Fibroblast of mammary gland (primary cell): ENCODE measurements at regions not wholly inside any gene's neighbourhood (a gene's known extent, or its start where the extent isn't known, plus 50 kb on each side); places are given as distances from the start of the nearest gene placed in this dataset.

Experiments
- DNase-seq: peaks from one replicate; pipeline ENCODE4 v3.0.0-alpha.2; 2010; ENCODE audit warnings: low read depth
- H3K4me3 ChIP-seq: 2 replicates; pipeline ENCODE4 v1.5.1; 2011; ENCODE audit warnings: low read depth, mild to moderate bottlenecking, low read length, moderate library complexity; ENCODE audit not compliant: control insufficient read depth
- TF ChIP-seq, protein P1 (sequence below): conservative IDR thresholded peaks from 2 replicates; pipeline ENCODE4 v1.5.1; 2011; ENCODE audit warnings: low read depth, low read length, inconsistent platforms; ENCODE audit not compliant: control insufficient read depth, insufficient read depth

DNA sequence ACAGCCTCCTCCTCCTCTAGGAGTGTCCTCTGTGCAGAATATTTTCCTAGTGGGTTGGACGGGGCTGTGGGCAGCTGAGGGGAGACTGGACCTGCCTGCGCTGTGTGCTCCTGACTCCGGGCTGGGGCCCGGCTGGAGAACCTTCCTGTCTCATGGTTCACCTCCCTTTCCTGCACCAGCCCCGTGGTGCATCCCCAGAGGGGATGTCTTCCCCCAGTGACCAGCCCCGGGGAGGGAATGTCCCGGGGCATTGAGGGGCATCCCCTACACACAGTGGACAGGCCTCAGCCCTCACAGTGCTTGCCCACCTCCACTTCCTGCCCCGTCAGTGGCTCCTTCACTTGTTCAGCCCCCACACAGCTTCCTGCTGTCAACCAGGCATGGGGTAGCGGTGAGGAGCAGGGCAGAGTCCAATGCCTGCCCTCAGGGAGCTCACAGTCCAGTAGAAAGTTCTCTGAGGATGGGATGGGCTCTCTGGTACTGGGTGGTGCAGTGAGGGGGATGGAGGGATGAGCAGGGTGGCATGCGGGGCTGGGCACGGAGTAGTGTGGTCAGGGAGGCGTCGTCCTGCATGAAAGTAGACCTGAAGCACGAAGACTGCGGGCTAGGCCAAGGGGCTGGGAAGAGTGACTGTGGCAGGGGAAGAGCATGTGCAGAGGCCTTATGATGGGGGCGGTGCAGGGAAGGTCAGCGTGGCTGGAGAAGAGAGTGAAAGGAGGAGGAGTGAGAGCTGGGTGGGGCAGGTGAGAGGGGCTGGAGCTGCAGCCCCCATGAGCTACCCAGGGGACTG lies 52.1 kb upstream of the PITX1 start:
- H3K4me3 ChIP-seq: no peak overlapping the region
- TF ChIP-seq, protein P1, sequence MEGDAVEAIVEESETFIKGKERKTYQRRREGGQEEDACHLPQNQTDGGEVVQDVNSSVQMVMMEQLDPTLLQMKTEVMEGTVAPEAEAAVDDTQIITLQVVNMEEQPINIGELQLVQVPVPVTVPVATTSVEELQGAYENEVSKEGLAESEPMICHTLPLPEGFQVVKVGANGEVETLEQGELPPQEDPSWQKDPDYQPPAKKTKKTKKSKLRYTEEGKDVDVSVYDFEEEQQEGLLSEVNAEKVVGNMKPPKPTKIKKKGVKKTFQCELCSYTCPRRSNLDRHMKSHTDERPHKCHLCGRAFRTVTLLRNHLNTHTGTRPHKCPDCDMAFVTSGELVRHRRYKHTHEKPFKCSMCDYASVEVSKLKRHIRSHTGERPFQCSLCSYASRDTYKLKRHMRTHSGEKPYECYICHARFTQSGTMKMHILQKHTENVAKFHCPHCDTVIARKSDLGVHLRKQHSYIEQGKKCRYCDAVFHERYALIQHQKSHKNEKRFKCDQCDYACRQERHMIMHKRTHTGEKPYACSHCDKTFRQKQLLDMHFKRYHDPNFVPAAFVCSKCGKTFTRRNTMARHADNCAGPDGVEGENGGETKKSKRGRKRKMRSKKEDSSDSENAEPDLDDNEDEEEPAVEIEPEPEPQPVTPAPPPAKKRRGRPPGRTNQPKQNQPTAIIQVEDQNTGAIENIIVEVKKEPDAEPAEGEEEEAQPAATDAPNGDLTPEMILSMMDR: no peak
- DNase-seq: no peak

DNA sequence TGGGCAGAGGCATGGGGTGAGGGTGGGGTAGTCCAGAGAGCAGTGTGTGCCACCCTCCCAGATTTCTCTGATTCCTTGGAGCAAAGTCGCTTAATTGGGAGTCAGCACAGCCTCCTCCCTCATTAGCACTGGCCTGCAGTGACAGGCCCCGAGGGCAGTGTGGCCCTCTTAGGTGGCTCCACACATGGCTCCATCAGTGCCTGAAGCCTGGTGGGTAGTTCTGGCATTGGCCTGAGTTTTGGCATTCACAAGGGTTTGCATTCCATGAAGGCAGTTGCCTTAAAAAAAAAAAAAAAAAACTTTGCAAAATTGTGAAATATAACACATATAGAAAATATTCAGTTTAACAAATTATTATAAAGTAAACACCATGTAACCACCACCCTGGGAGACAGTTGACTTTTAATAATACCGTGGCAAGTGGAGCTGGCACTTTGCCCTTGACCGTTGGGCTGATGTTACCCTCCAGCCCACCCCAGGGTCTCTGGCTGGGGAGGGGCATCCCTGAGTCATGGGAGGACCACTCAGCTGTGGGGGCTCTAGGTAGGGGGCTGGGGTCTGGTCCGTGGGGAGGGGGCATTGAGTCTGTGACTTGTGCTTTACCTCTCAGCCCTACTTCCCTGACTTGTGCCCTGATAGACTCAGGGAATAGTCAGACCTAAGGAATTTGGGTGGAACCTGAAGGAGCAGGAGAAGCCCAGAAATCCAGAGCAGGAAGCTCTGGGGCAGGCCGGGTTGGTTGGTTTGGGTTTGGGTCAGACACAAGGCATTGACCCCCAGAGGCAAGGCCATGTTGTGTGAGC lies 51.3 kb upstream of the PITX1 start:
- TF ChIP-seq, protein P1: no peak

More for the DNA sequence above, 51.3 kb upstream of the PITX1 start:
- DNase-seq: no peak
- no peak overlapping the region for H3K4me3 ChIP-seq
